RWPE1 (cell line): ENCODE measurements at regions not wholly inside any gene's neighbourhood (a gene's known extent, or its start where the extent isn't known, plus 50 kb on each side); places are given as distances from the start of the nearest gene placed in this dataset.
A peak's percentile ranks its signal among the peaks of the same experiment; 100 is the strongest.
"Not testable (repeated sequence)": the region's sequence is repeated elsewhere in the genome, so short reads cannot be mapped to it uniquely, and the experiment has no call there.

Experiments used
- CTCF ChIA-PET: fragments of 350-600 bp; sonication (Branson Sonifier 250); formaldehyde crosslinking; extraction: SDS; loops from one replicate; lab custom pipeline; 2021; lab: Yijun Ruan, JAX
- POLR2A ChIA-PET: fragments of 400-600 bp; formaldehyde crosslinking; extraction: SDS; loops from one replicate; lab custom pipeline; 2020; ENCODE audit warnings: antibody characterized with exemption; ENCODE audit not compliant: low non-redundant PET; lab: Yijun Ruan, JAX
- DNase-seq: peaks from one replicate; pipeline ENCODE4 v3.0.0; 2012; ENCODE audit warnings: low spot score
- H3K27ac ChIP-seq: fragments of 450-650 bp; 2 replicates; pipeline ENCODE4 v1.5.1; 2017
- CTCF ChIP-seq: fragments of 450-650 bp; conservative IDR thresholded peaks from 2 replicates; pipeline ENCODE4 v1.5.1; 2017; ENCODE audit warnings: low read depth, mild to moderate bottlenecking

- ChIA-PET POLR2A (no interaction called here), CTCF (interaction anchor here (0.6 kb wide), 1 partner anchor 66 kb away, joined by 4 read pairs; no protein-coding TSS in a partner anchor)
- TF ChIP-seq CTCF, result no peak
- peak; percentile 8 for DNase-seq
- no peak overlapping the region for H3K27ac ChIP-seq
Measured at GRCh38 chr4:30863021-30863420, 142.9 kb downstream of the PCDH7 start.

GRCh38 chr4:30865691-30866090 lies 145.5 kb downstream of the PCDH7 start:
- H3K27ac ChIP-seq, result no peak overlapping the region
- no peak for TF ChIP-seq CTCF
- ChIA-PET CTCF (interaction anchor here (0.6 to 0.9 kb wide), 2 partner anchors 40 to 83 kb away, joined by 3 read pairs; no protein-coding TSS in a partner anchor), POLR2A (no interaction called here)
- no peak for DNase-seq

GRCh38 chr4:30866346-30866745 lies 146.2 kb downstream of the PCDH7 start:
- POLR2A ChIA-PET, result no interaction called here
- no peak overlapping the region for H3K27ac ChIP-seq
- no peak for TF ChIP-seq CTCF
- CTCF ChIA-PET, result interaction anchor here (0.6 kb wide), 3 partner anchors 82 to 1175 kb away, joined by 3 read pairs; no protein-coding TSS in a partner anchor
- DNase-seq, result no peak

- no peak overlapping the region for H3K27ac ChIP-seq
- POLR2A ChIA-PET, result no interaction called here
- no peak for TF ChIP-seq CTCF
- CTCF ChIA-PET, result interaction anchor here (0.5 kb wide), 1 partner anchor 24 kb away, joined by 3 read pairs; no protein-coding TSS in a partner anchor
- DNase-seq, result peak; percentile 31
Measured at GRCh38 chr4:30866907-30867306, 146.7 kb downstream of the PCDH7 start.

GRCh38 chr4:30867427-30867826 lies 147.3 kb downstream of the PCDH7 start:
- no peak for DNase-seq

GRCh38 chr4:30868111-30868895 lies 148.1 kb downstream of the PCDH7 start:
- DNase-seq, result no peak
- H3K27ac ChIP-seq, result no peak overlapping the region
- no peak for TF ChIP-seq CTCF
- POLR2A ChIA-PET, result no interaction called here
- CTCF ChIA-PET, result no interaction called here

More at GRCh38 chr4:30867427-30867826, 147.3 kb downstream of the PCDH7 start:
- no peak overlapping the region for H3K27ac ChIP-seq
- ChIA-PET POLR2A (no interaction called here), CTCF (interaction anchor here (0.5 kb wide), 1 partner anchor 24 kb away, joined by 3 read pairs; no protein-coding TSS in a partner anchor)
- TF ChIP-seq CTCF, result no peak

GRCh38 chr4:30869387-30869786 lies 149.2 kb downstream of the PCDH7 start:
- POLR2A ChIA-PET, H3K27ac ChIP-seq, CTCF ChIA-PET, DNase-seq: not testable (repeated sequence)
